ENCODE measurements at regions not wholly inside any gene's neighbourhood (a gene's known extent, or its start where the extent isn't known, plus 50 kb on each side); places are given as distances from the start of the nearest gene placed in this dataset.

GRCh38 chr5:58094031-58094430 is 365.9 kb downstream of the PLK2 start:
- TF ChIP-seq CTCF (IDR thresholded peaks at IDR 0.05; ENCODE audit: borderline replicate concordance, extremely low read depth, low read length, poor library complexity, severe bottlenecking) (no peak), EZH2 (IDR thresholded peaks at IDR 0.05; ENCODE audit: borderline replicate concordance, low read depth, low read length, severe bottlenecking) (no peak)
